ENCODE measurements at regions not wholly inside any gene's neighbourhood (a gene's known extent, or its start where the extent isn't known, plus 50 kb on each side); places are given as distances from the start of the nearest gene placed in this dataset.

GRCh38 chr4:129570326-129570725 lies 474.4 kb downstream of the C4orf33 start:
- no peak for TF ChIP-seq EZH2 (IDR thresholded peaks at IDR 0.05; ENCODE audit: insufficient read depth, poor library complexity, severe bottlenecking)
- TF ChIP-seq EZH2phosphoT487 (IDR thresholded peaks at IDR 0.05; ENCODE audit: insufficient read depth, low read depth) = no peak

Data from GM23248 (cell line).